ENCODE measurements at regions not wholly inside any gene's neighbourhood (a gene's known extent, or its start where the extent isn't known, plus 50 kb on each side); places are given as distances from the start of the nearest gene placed in this dataset.

DNA sequence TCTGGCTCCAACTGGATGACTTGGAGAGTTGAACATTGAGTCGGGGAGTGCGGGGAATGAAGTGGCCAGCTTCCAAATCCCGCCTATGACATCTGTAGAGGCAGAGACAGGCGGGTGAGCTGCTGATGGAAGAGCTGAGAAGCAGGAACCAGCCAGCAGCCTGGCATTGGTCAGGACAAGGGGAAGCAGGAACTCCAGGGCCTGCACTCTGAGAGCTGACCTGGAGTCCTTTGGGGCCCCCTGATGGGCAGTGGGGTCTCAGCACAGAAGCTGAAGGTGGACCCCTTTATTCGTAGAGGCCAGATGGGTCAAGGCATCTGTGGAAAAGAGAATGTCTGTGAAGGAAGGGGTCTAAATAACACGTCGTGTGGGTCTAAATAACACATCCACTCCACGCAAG lies 57.0 kb downstream of the SEC61G start:
- DNase-seq (ENCODE audit: extremely low read depth in 1 of 11, low read depth in 9 of 11, low spot score in 4 of 11): no peak

DNA sequence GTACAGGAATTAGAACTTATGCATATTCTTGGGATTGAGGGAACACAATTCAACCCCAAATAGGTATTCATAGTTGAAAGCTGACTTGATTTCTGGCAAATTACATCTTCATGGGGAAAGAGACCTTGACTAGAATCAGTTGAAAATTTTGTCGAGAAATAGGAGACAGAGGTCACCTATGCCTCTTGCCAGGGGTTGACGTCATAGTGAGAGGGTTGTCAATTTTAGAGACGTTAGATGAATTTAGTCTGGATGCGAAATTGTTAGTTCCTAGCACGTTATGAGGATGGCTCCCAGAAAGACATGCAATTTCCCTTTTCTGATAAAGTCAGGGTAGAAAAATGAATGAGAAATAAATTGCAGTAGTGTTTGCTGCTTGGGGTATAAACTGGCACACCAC lies 59.3 kb downstream of the SEC61G start:
- no peak for DNase-seq (ENCODE audit: extremely low read depth in 1 of 11, low read depth in 9 of 11, low spot score in 4 of 11)

DNA sequence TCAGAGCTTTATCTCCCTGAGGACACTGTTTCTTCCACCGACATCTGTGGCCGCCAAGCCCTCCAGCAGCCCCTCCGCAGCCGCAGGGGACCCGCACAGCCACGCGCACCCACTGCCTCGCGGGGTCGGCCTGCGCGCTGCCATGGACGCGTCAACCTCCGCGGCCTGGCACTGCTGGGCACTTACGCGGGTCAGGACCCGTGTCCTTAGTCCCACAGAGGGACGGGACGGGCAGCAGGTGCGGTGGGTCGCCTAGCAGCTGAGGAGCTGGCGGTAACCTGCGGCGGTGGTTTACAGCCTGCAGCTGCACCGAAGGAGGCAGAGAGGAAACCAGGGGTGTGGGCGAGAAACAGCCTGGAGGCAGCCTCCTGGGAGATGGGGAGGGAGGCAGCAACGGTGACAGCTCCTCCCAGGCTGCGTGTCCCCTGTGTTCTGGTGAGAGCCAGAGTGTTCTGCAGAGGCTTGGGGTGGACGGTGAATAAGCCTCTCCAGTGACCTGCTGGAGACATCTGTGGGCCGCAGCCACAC lies 61.3 kb downstream of the SEC61G start:
- DNase-seq (ENCODE audit: extremely low read depth in 1 of 11, low read depth in 9 of 11, low spot score in 4 of 11): no peak

DNA sequence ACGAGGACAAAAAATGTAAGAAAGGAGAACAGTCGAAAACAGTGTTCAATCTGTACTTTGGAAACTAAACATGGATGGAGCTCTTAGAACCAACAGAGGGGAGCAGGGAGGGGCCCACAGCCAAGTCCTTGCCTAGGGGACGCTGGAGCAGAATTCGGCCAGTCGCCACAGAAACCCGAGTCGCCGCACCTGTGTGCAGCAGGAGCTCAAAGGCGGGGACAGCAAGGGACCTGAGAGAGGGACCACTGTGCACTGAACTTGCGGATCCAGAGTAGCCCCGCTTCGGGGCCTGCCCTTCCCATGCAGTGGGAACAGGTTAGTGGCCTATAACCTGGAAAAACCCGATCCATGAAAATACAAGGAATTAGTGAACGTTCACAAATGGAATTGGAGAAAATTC lies 68.1 kb downstream of the SEC61G start:
- no peak for DNase-seq (ENCODE audit: extremely low read depth in 1 of 11, low read depth in 9 of 11, low spot score in 4 of 11)

DNA sequence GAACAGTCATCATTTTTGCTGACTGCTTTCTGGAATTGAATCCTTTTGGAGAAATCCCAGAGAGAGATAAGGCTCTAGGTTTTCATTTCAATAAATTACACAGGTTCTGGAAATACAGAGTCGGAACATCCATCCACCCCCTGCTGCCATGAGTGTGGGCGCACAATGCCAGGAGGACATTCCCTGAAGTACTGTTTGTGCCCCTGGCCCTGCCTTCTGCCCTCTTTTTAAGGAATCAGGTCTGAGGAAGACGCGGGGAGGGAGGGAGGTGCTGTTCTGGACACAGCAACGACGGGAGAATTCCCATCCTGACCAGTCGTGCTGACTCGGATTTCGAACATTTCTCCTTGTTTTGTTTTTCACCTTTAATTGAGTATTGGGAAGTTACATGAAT lies 69.0 kb downstream of the SEC61G start:
- no peak for DNase-seq (ENCODE audit: extremely low read depth in 1 of 11, low read depth in 9 of 11, low spot score in 4 of 11)

DNA sequence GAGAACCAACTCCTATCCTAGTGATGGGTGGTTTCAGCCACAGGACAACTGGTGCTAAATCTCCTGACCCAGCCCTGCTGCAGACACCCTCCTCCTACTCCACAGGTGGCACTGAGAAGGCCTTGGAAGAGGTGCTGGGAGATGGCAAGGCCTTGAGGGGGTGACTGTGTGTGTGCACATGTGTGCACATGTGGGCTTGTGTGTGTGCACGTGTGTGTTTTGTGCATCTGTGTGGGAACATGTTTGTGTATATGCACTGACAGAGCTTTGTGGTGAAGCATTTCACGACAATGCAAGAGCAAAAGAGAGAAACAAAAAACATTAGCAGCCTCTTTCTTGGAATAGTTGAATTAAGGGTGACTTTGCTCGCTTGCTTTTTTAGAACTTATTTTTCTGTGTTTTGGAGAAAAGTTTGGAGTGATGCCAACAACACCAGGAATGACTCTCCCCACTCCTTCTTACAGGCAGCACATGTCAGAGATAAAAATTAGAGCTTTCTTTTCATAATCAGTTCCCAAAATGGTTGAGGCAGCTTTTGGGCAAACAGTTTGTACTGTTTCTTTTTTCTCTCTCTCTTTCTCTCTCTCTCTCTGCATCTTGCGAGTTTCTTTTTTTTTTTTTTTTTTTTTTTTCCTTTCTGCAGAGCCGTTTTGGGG lies 69.5 kb downstream of the SEC61G start:
- peak in 5 of 11 donors; percentile 4 to 23 (median 8) for DNase-seq (ENCODE audit: extremely low read depth in 1 of 11, low read depth in 9 of 11, low spot score in 4 of 11)

DNA sequence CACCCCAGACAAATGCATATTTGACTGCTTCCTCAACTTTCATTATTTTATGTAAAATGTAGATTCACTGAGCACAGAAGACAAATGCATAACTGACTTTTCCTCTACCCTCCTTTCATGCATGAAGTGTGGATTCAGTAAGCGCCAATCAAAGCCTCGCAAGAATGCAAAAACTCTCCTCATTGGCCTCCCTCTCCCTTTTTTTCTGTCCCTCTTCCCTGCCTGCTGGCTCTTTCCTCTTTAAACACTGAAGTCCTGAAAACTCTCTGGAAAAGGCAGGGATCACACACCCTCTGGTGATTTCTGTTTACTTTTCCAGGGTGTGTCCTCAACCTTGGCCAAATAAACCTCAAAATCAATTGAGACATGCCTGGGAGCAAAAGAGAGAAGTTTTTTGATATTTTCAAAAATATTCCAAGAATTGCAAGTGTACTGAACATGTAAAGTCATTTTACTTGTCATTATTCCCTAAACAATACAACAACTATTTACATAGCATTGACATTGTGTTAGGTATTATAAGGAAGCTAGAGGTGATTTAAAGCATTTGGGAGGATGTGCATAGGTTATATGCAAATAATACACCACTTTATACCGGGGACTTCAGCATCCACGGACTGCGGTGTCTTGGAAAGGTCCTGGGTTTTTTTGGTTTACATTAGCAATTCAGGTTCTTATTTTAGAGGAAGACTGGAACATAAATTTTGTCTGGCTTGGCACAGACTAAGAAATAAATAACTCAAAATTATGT lies 71.4 kb downstream of the SEC61G start:
- no peak for DNase-seq (ENCODE audit: extremely low read depth in 1 of 11, low read depth in 9 of 11, low spot score in 4 of 11)

DNA sequence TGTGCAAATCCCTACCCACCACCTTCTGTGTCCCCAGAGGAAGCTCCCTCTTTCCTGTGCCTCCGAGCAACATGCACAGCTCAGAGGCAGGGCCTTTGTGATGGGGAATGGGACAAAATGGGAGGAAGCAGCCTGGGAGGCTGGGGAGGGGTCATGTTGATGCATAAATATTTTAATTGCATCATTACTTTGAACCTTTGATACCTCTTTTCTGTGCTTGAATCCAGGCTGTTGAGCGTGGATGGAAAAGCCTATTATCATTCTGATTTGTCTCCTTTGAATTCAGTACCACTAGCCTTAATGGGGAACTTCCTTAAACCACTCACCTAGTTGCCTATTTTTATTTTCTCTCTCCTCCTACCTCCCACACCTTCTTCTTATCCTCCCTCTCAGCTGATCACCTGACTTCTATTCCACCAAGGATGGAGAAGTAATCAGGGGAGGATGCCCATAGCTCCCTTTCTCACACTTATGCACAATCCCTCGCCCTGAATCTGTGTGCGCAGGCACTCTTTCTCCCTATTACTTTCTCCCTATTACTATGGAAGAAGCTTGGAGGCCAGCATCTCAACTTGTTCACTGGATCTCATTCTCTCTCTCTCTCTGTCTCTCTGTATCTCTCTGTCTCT lies 78.5 kb downstream of the SEC61G start:
- DNase-seq (ENCODE audit: extremely low read depth in 1 of 11, low read depth in 9 of 11, low spot score in 4 of 11): no peak

DNA sequence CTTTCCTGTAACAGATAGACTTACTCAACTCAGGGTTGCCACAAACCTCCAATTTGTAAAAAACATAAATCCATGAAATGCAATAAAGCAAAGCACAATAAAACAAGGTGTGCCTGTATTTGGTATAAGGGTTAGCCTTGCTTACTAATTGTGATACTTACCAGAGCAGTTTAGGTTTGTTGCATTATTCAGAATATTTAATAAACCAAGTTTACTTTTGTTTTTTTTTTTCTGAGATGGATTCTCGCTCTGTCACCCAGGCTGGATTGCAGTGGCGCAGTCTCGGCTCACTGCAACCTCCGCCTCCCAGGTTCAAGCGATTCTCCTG lies 79.6 kb downstream of the SEC61G start:
- no peak for DNase-seq (ENCODE audit: extremely low read depth in 1 of 11, low read depth in 9 of 11, low spot score in 4 of 11)

DNA sequence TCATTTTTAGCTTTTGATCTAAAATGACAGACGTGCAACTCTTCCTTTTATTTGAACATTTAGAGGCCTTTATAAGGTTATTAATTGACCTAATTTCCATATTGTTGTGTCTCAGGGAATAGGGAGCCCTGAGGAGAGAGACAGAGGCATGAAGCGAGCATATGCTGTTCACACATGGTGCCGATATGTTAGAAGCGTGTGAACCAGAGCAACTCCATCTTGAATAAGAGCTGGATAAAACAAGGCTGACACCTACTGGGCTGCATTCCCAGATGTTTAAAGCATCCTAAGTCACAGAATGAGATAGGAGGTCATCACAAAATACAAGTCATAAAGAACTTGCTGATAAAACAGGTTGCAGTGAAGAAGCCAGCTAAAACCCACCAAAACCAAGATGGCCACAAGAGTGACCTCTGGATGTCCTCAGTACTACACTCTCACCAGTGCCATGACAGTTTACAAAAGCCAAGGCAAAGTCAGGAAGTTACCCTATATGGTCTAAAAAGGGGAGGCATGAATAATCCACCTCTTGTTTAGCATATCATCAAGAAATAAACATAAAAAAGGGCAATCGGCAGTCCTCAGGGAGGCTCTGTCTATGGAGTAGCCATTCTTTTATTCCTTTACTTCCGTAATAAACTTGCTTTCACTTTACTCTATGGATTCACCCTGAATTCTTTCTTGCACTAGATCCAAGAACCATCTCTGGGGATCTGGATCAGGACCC lies 80.1 kb downstream of the SEC61G start:
- DNase-seq (ENCODE audit: extremely low read depth in 1 of 11, low read depth in 9 of 11, low spot score in 4 of 11): no peak

DNA sequence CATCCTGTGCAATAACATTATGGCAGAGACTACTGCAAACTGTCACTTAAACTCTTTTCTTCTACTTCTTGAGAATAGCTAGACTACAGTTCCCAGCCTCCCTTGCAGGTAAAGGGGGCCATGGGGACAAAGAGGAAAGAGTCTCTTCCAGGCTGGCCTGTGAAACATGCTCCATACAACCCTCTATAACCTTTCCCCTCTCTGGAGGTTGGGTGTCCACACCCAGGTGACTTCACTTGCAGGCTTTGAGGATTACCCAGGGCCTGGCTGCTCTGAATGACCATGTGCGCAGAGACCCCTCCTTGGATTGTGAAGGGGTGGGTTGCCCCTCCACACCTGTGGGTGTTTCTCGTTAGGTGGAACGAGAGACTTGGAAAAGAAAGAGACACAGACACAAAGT lies 84.1 kb downstream of the SEC61G start:
- DNase-seq (ENCODE audit: extremely low read depth in 1 of 11, low read depth in 9 of 11, low spot score in 4 of 11): no peak

DNA sequence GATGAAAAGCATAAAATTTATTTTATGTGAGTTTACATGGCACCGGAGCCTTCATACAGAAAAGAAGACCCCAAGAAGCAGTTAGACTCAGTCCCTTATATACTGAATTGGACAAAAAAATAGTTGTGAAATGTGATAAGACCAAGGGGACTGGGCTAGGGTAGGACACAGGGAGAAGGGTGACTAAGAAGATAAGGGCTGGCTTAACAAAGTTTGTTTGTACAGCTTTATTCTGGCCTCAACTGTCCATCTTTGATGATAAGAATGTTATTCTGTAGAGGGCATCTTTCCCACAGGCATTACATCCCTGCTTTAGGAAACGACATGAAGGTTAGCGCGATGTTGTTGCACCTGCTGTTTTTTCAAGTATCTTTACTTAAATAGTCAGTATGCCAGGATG lies 86.5 kb downstream of the SEC61G start:
- DNase-seq (ENCODE audit: extremely low read depth in 1 of 11, low read depth in 9 of 11, low spot score in 4 of 11): no peak

DNA sequence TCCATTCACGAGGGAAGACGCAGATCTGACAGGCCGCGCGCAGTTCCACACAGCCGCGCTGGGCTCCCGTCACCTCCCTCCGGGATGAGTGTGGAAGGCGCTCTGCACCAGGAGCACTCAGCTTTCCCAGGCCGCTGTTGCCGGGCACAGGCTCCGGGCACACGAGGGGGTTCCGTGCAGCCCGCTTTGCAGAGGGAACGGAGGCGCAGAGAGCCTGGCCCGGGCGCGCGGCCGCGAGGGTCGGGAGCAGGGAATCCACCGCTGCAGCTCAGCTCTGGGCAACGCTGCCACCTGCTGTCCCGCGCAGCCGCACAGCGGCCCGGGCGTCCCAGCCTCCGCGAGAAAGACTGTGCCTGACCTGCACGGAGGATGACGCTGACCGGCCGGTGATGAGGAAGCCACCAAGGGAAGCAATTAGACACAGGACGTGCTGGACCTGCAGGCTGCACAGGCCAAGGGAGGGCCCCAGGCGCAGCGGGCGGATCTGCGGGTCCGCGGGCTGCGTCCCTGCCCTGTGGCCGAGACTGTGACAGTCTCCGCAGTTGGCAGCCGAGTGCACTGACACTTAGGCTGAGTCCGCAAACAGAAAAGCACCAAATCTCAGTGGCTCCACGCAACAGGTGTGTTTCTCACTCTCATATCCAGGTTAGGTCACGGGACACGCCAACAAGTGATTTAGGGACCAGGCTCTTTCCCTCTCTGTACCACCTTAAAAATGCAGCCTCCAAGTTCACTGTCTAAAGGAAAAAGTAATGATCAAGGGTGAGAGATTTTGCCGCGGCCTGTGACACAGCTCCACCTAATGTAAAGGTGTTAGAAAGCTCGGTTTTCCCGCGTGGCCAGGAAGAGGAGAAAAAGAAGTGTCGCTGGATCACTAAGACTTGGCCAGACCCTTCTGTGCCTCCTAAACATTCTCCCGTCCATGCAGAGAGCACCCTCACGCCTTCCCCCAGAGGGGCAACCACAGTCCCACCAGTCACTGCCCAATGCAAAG lies 94.5 kb downstream of the SEC61G start:
- DNase-seq (ENCODE audit: extremely low read depth in 1 of 11, low read depth in 9 of 11, low spot score in 4 of 11): peak; percentile 23 to 62 (median 57)

DNA sequence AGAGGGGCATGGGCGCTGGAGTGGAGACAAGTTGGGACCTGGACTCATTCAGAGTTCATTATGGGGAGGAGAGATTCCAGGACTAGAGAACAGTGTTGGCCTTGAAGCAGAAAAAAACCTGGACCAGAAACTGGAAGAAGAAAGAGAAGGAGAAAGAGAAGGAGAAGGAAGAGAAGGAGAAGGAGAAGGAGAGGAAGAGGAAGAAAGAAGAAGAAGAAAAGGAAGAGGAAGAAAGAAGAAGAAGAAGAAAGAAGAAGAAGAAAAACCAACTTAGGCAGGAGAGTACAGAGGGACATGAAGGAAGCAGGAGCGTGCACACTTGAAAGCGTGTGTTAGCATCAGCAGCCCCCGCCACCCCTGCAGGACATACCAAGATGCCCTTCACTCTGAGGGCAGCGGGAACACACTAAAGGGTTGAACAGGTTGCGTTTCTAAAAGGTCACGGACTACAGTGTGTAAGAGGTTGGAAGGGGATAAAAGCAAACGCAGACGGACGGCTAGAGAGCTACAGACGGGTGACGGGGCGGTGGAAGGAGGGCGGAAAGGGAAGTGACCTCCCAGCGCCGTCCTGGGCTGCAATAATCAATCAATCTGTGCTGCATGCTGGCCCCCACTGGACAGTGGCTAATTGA lies 95.3 kb downstream of the SEC61G start:
- peak in 2 of 11 donors; percentile 2 to 6 for DNase-seq (ENCODE audit: extremely low read depth in 1 of 11, low read depth in 9 of 11, low spot score in 4 of 11)

DNA sequence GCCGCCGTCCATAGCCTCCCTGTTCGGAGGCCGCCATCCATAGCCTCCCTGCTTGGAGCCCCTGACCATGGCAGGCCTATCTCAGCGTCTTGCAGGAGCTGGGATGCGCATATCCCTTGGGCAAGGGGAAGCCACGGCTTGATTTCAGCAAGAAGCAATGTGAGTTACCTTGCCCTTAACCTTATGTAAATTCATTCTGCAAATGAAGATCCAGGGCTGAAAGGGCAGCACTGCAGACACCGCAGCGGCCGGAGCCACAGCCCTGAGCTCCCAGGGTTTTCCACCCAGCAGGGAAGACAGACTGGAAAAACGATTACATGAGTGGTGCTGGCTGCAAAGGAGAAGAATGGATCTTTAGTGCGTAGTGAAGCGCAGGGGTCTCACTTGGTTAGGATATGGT lies 95.8 kb downstream of the SEC61G start:
- no peak for DNase-seq (ENCODE audit: extremely low read depth in 1 of 11, low read depth in 9 of 11, low spot score in 4 of 11)

DNA sequence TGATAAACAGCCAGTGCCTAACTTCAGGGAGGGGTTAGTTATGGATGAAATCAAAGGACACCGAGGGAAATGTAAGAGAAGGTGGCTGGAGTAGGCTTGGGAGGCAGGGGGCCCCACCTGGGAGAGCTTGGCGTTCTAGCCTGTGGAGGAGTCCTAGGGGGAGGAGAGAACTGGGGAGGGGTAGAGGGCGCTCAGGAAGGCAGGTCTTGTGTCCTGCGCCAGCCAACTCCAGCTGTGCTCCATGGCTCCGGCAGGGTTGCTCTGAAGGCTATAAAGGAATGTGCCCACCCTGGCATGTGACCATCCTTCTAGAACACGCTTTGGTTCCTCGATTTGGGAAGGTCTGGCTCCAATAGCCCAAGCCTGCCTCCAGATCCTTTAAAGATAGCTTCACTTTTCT lies 96.3 kb downstream of the SEC61G start:
- DNase-seq (ENCODE audit: extremely low read depth in 1 of 11, low read depth in 9 of 11, low spot score in 4 of 11): no peak

DNA sequence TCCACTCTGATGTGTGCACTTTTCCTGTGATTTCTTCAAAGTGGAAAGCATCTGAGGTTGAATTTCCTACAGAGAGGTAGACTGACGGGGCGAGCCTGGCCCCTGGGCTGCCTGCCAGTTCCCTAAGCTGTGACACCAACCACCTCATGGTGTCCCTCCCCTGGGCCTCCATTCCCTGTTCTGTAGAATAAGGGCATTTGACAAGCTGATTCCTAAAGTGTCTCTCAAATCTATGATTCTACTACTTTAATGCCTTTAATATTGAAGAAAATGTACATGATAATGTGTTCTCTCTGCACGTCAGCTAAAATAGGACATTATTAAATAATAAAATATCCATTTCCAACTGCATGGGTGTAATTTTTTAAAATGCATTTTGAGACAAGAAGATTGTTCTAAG lies 105.1 kb downstream of the SEC61G start:
- no peak for DNase-seq (ENCODE audit: extremely low read depth in 1 of 11, low read depth in 9 of 11, low spot score in 4 of 11)

DNA sequence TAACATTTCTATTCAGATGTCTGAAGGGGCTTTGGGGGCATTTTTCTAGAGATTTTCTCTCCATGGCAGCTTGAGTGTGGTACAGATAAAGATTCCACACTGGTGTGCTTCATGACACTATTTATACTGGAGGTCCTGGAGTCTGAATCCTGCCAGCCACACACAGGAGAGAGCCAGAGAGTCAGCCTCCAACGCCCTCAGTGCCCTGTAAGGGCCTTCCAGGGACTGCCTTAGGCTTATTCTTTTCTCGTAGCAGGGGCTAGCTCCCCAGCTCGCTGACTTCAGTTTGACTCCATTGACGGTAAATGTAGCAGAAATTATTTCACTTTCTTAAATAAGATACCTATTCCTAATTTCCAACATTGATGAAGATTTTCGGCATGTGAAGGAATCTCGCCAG lies 100.9 kb downstream of the VSTM2A start:
- DNase-seq (ENCODE audit: extremely low read depth in 1 of 11, low read depth in 9 of 11, low spot score in 4 of 11): no peak

Measured in renal cortex interstitium (tissue), 11 donors.